ENCODE measurements at regions not wholly inside any gene's neighbourhood (a gene's known extent, or its start where the extent isn't known, plus 50 kb on each side); places are given as distances from the start of the nearest gene placed in this dataset.

- TF ChIP-seq, protein P1, sequence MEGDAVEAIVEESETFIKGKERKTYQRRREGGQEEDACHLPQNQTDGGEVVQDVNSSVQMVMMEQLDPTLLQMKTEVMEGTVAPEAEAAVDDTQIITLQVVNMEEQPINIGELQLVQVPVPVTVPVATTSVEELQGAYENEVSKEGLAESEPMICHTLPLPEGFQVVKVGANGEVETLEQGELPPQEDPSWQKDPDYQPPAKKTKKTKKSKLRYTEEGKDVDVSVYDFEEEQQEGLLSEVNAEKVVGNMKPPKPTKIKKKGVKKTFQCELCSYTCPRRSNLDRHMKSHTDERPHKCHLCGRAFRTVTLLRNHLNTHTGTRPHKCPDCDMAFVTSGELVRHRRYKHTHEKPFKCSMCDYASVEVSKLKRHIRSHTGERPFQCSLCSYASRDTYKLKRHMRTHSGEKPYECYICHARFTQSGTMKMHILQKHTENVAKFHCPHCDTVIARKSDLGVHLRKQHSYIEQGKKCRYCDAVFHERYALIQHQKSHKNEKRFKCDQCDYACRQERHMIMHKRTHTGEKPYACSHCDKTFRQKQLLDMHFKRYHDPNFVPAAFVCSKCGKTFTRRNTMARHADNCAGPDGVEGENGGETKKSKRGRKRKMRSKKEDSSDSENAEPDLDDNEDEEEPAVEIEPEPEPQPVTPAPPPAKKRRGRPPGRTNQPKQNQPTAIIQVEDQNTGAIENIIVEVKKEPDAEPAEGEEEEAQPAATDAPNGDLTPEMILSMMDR (IDR thresholded peaks at IDR 0.05), result no peak
- TF ChIP-seq POLR2AphosphoS5 (IDR thresholded peaks at IDR 0.05) (no peak), POLR2A (IDR thresholded peaks at IDR 0.05) (no peak)
Observed at GRCh38 chr4:66300336-66300934, 630.1 kb upstream of the EPHA5 start.

All from breast epithelium (tissue), 3 donors.